Endothelial cell of umbilical vein (primary cell): ENCODE measurements at regions not wholly inside any gene's neighbourhood (a gene's known extent, or its start where the extent isn't known, plus 50 kb on each side); places are given as distances from the start of the nearest gene placed in this dataset.

Experiments
- BruUV-seq: library from RNA; stranded (reverse); fragments of 400-500 nt; replicated peaks from 2 replicates; lab custom pipeline; 2021; lab: Mats Ljungman, UMichigan
- CTCF ChIA-PET: fragments of 300-600, 350-600 bp; sonication (Branson Sonifier 250); formaldehyde crosslinking; loops from one replicate; lab custom pipeline; 2021; ENCODE audit warnings: antibody characterized with exemption, inconsistent platforms; lab: Charles Lee
- POLR2A ChIA-PET: fragments of 300-600, 350-600 bp; sonication (Branson Sonifier 250); formaldehyde crosslinking; loops from one replicate; lab custom pipeline; 2021; ENCODE audit warnings: antibody characterized with exemption, inconsistent platforms; lab: Charles Lee
- DNase-seq: peaks from one replicate; pipeline ENCODE4 v3.0.0-alpha.2; 2011; ENCODE audit warnings: low read depth, low spot score
- FAIRE-seq: peaks from 2 replicates; lab custom pipeline; 2011; peaks lifted over from hg19 to GRCh38; lab: Jason Lieb, UNC
- H2AFZ ChIP-seq: 2 replicates; pipeline ENCODE4 v1.6.0; 2012; ENCODE audit warnings: low read depth, low read length, control low read depth, inconsistent platforms
- H3K27ac ChIP-seq: 2 replicates; pipeline ENCODE4 v1.5.1; 2011; ENCODE audit warnings: low read depth, mild to moderate bottlenecking, control low read depth, low read length, moderate library complexity; ENCODE audit not compliant: insufficient read depth
- H3K27me3 ChIP-seq, 2 experiments: 2 replicates each; pipeline versions ENCODE4 v1.6.0 to v1.6.1; 2011; ENCODE audit warnings: low read length in 2 of 2, mixed read lengths in 1 of 2; ENCODE audit not compliant: control insufficient read depth in 2 of 2, insufficient read depth in 2 of 2
- H3K36me3 ChIP-seq, 2 experiments: 2 replicates in 1 of 2; 3 replicates in 1 of 2; pipeline ENCODE4 v1.5.1; 2011; ENCODE audit warnings: low read length in 2 of 2, mild to moderate bottlenecking in 1 of 2, moderate library complexity in 1 of 2; ENCODE audit not compliant: control insufficient read depth in 2 of 2, insufficient read depth in 2 of 2; ENCODE audit errors: extremely low read depth in 1 of 2
- H3K4me1 ChIP-seq: 3 replicates; pipeline ENCODE4 v1.5.1; 2011; ENCODE audit warnings: mild to moderate bottlenecking, low read length; ENCODE audit not compliant: control insufficient read depth, insufficient read depth; ENCODE audit errors: extremely low read depth
- H3K4me2 ChIP-seq: 2 replicates; pipeline ENCODE4 v1.6.1; 2011; ENCODE audit warnings: low read length, control low read depth, mixed read lengths; ENCODE audit not compliant: insufficient read depth
- H3K4me3 ChIP-seq, 3 experiments: fragments of 200-600 bp in 1 of 3; sonication (generic), shearing (Covaris generic) in 1 of 3; replicated peaks in 1 of 3; 2 replicates each; pipeline ENCODE4 v1.5.1; 2011 to 2016; ENCODE audit warnings: control low read depth in 3 of 3, low read length in 3 of 3, mild to moderate bottlenecking in 2 of 3, inconsistent platforms in 1 of 3, low read depth in 1 of 3, moderate library complexity in 1 of 3; ENCODE audit not compliant: insufficient read depth in 1 of 3
- H3K79me2 ChIP-seq: 2 replicates; pipeline ENCODE4 v1.6.0; 2012; ENCODE audit warnings: low read length, inconsistent platforms; ENCODE audit not compliant: control insufficient read depth, insufficient read depth
- H3K9ac ChIP-seq: replicated peaks from 2 replicates; pipeline ENCODE3; 2011; ENCODE audit warnings: low read length, control low read depth; ENCODE audit not compliant: insufficient read depth; ENCODE audit errors: extremely low read depth
- H3K9me1 ChIP-seq: replicated peaks from 3 replicates; pipeline ENCODE4 v1.6.0; 2011; ENCODE audit warnings: mild to moderate bottlenecking, low read length; ENCODE audit not compliant: control insufficient read depth, insufficient read depth; ENCODE audit errors: extremely low read depth
- H3K9me3 ChIP-seq: replicated peaks from 2 replicates; pipeline ENCODE4 v1.5.1; 2012; ENCODE audit warnings: low read length, inconsistent platforms; ENCODE audit not compliant: control insufficient read depth, insufficient read depth
- H4K20me1 ChIP-seq: replicated peaks from 2 replicates; pipeline ENCODE3; 2011; ENCODE audit warnings: mild to moderate bottlenecking, low read length; ENCODE audit not compliant: control insufficient read depth, insufficient read depth; ENCODE audit errors: extremely low read depth
- CTCF ChIP-seq, 2 donors: IDR thresholded peaks; 1 replicate in 1 of 2; 2 replicates in 1 of 2; pipeline ENCODE4 v1.5.1; 2011; ENCODE audit warnings: low read length in 2 of 2, mild to moderate bottlenecking in 2 of 2, moderate library complexity in 2 of 2, control low read depth in 1 of 2, inconsistent platforms in 1 of 2, low read depth in 1 of 2; ENCODE audit not compliant: insufficient read depth in 1 of 2; ENCODE audit errors: extremely low read depth in 1 of 2
- EZH2 ChIP-seq: IDR thresholded peaks from 2 replicates; pipeline ENCODE4 v1.6.1; 2012; ENCODE audit warnings: borderline replicate concordance, low read depth, mild to moderate bottlenecking, moderate library complexity, low read length, inconsistent platforms; ENCODE audit not compliant: severe bottlenecking
- FOS ChIP-seq: IDR thresholded peaks from 2 replicates; pipeline ENCODE4 v1.6.1; 2011; ENCODE audit warnings: mild to moderate bottlenecking, low read length, moderate library complexity, borderline replicate concordance; ENCODE audit not compliant: insufficient read depth
- GATA2 ChIP-seq: IDR thresholded peaks from 2 replicates; pipeline ENCODE4 v1.7.0; 2011; ENCODE audit warnings: low read depth, mild to moderate bottlenecking, moderate library complexity, mixed read lengths, low read length; ENCODE audit not compliant: insufficient read length, insufficient read depth
- JUN ChIP-seq: IDR thresholded peaks from 2 replicates; pipeline ENCODE4 v1.6.1; 2011; ENCODE audit warnings: borderline replicate concordance, low read depth; ENCODE audit not compliant: insufficient read length, insufficient read depth
- MYC ChIP-seq: IDR thresholded peaks from one replicate; pipeline ENCODE4 v1.6.1; 2011; ENCODE audit warnings: mild to moderate bottlenecking, low read depth, low read length
- POLR2A ChIP-seq: IDR thresholded peaks from 2 replicates; pipeline ENCODE4 v1.6.1; 2012; ENCODE audit warnings: low read depth, mild to moderate bottlenecking, control low read depth, low read length
- POLR2AphosphoS5 ChIP-seq: IDR thresholded peaks from 2 replicates; pipeline ENCODE4 v1.6.1; 2012; ENCODE audit warnings: low read depth, mild to moderate bottlenecking, control low read depth, low read length, moderate library complexity; ENCODE audit not compliant: insufficient read depth
- dilution Hi-C: fragments of 300-500 bp; cut with MboI; formaldehyde crosslinking; loops from one replicate; pipeline ENCODE4 v1.15.0; 2019; ENCODE audit warnings: low sequenced_read_pairs; ENCODE audit not compliant: extremely low pct_ligation_motif_present
- intact Hi-C: fragments of 100-400 bp; cut with micrococcal nuclease; formaldehyde crosslinking; loops from one replicate; pipeline ENCODE4 v1.10.0; 2022
- TF ChIP-seq, protein P1 (sequence below): IDR thresholded peaks from 2 replicates; pipeline ENCODE4 v1.6.1; 2011; ENCODE audit not compliant: insufficient read depth, insufficient read length

- no peaks in the 10 kb centered on the region for H3K79me2 ChIP-seq
- H3K9ac ChIP-seq: no peak overlapping the region
- no peak overlapping the region for H3K4me2 ChIP-seq
- no peak overlapping the region for H3K27ac ChIP-seq
- H3K9me3 ChIP-seq: no peaks in the 10 kb centered on the region
- dilution Hi-C loops (no loop called here), intact Hi-C loops (no loop called here)
- POLR2A ChIA-PET: no interaction called here
- H3K4me3 ChIP-seq: no peak overlapping the region
- no peak overlapping the region for H2AFZ ChIP-seq
- H3K27me3 ChIP-seq: no peaks in the 10 kb centered on the region
- DNase-seq (no peak), FAIRE-seq (no peak)
- TF ChIP-seq MYC (no peak), POLR2A (no peak), GATA2 (no peak), POLR2AphosphoS5 (no peak), CTCF (IDR thresholded peaks at IDR 0.05; ENCODE audit: extremely low read depth in 1 of 2, insufficient read depth in 1 of 2, low read depth in 1 of 2, low read length in 2 of 2) (no peak), EZH2 (no peak), FOS (no peak), JUN (no peak)
- TF ChIP-seq, protein P1, sequence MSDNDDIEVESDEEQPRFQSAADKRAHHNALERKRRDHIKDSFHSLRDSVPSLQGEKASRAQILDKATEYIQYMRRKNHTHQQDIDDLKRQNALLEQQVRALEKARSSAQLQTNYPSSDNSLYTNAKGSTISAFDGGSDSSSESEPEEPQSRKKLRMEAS: no peak
- CTCF ChIA-PET: no interaction called here
- H3K9me1 ChIP-seq: no peaks in the 10 kb centered on the region
- BruUV-seq: no TSS peak
- no peaks in the 10 kb centered on the region for H4K20me1 ChIP-seq
- no peaks in the 10 kb centered on the region for H3K4me1 ChIP-seq
- H3K36me3 ChIP-seq: no peaks in the 10 kb centered on the region
These were observed 276.6 kb upstream of the ZNF507 start for GRCh38 chr19:32068793-32069192.
